ENCODE measurements at regions not wholly inside any gene's neighbourhood (a gene's known extent, or its start where the extent isn't known, plus 50 kb on each side); places are given as distances from the start of the nearest gene placed in this dataset.

DNA sequence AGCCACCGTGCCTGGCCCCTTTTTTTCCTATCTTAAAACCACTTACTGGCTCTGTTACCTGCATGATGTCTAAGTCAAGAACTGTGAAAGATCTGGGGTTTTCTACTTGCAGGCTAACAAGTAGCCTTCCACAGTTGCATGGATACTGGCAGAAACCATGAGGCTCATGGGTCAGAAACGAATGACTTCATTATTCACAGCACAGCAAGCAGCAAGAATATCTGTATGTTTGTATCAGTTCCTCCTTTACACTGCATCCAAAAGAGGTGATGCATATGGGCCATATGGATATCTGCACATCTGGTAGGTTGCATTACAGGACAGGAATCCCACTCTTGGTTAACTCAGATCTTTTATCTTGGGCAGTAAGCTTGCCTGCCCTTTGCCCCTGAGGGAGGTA is 154.9 kb upstream of the NUDT6 start:
- Histone ChIP-seq H3K27ac (no peak overlapping the region), H3K4me3 (no peak overlapping the region), H3K27me3 (no peaks in the 10 kb centered on the region), H3K4me1 (no peaks in the 10 kb centered on the region), H3K36me3 (ENCODE audit: low read depth, missing control alignments) (no peaks in the 10 kb centered on the region), H3K9me3 (no peaks in the 10 kb centered on the region)
- intact Hi-C loops (cut with DNase I; ENCODE audit: low total_unique reads): no loop called here
- WGBS, 2 donors: 94 to 95% methylated on average over 2 of the region's 2 CpGs
- TF ChIP-seq CTCF (IDR thresholded peaks at IDR 0.05): no peak
- no peak for TF ChIP-seq POLR2A (IDR thresholded peaks at IDR 0.05)
- DNase-seq: no peak

- DNase-seq: no peak
- WGBS, 2 donors: 88 to 92% methylated on average over 3 of the region's 3 CpGs
- intact Hi-C loops (cut with DNase I; ENCODE audit: low total_unique reads): no loop called here
- no peaks in the 10 kb centered on the region for H3K4me1 ChIP-seq
- TF ChIP-seq POLR2A (IDR thresholded peaks at IDR 0.05): no peak
- no peak for TF ChIP-seq CTCF (IDR thresholded peaks at IDR 0.05)
- no peak overlapping the region for H3K27ac ChIP-seq
- no peaks in the 10 kb centered on the region for H3K9me3 ChIP-seq
- H3K36me3 ChIP-seq (ENCODE audit: low read depth, missing control alignments): no peaks in the 10 kb centered on the region
- H3K4me3 ChIP-seq: no peak overlapping the region
- no peaks in the 10 kb centered on the region for H3K27me3 ChIP-seq
These were observed 159.6 kb upstream of the NUDT6 start for GRCh38 chr4:123081971-123082370.

DNA sequence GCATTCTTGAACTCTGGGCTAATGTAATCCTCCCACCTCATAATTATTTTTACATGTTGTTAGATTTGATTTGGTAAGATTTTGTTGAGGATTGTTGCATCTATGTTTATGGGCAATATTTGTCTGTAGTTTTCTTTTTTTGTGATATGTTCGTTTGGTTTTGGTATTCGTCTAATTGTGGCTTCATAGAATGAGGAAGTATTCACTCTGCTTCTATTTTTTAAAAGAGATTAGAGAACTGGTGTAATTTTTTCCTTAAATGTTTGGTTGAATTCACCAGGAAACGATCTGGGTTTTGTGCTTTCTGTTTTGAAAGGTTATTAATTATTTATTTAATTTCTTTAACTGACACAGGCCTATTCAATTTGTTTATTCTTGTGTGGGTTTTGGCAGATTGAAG is 161.2 kb upstream of the NUDT6 start:
- TF ChIP-seq POLR2A (IDR thresholded peaks at IDR 0.05): no peak
- TF ChIP-seq CTCF (IDR thresholded peaks at IDR 0.05): no peak
- H3K27ac ChIP-seq: no peak overlapping the region
- H3K4me1 ChIP-seq: no peaks in the 10 kb centered on the region
- H3K36me3 ChIP-seq (ENCODE audit: low read depth, missing control alignments): no peaks in the 10 kb centered on the region
- H3K4me3 ChIP-seq: no peak overlapping the region
- no peaks in the 10 kb centered on the region for H3K9me3 ChIP-seq
- no peak for DNase-seq
- intact Hi-C loops (cut with DNase I; ENCODE audit: low total_unique reads): no loop called here
- 77 to 79% methylated on average over 3 of the region's 3 CpGs for WGBS, 2 donors
- H3K27me3 ChIP-seq: no peaks in the 10 kb centered on the region

DNA sequence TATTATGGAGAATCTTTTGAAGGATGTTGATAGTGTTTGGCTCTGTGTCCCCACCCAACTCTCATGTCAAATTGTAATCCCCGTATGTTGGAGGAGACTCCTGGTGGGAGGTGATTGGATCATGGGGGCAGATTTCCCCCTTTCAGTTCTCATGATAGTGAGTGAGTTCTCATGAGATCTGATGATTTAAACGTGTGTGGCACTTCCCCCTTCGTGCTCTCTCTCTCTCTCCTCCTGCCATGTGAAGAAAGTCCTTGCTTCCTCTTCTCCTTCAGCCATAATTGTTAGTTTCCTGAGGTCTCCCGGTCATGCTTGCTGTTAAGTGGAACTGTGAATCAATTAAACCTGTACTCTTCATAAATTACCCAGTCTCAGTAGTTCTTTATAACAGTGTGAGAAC is 166.1 kb upstream of the NUDT6 start:
- WGBS, 2 donors: 53 to 65% methylated on average over 4 of the region's 4 CpGs
- no peak for DNase-seq

More for the DNA sequence above, 166.1 kb upstream of the NUDT6 start:
- Histone ChIP-seq H3K4me3 (no peak overlapping the region), H3K27me3 (no peaks in the 10 kb centered on the region), H3K9me3 (no peaks in the 10 kb centered on the region), H3K27ac (no peak overlapping the region), H3K4me1 (no peaks in the 10 kb centered on the region), H3K36me3 (ENCODE audit: low read depth, missing control alignments) (no peaks in the 10 kb centered on the region)
- intact Hi-C loops (cut with DNase I; ENCODE audit: low total_unique reads): no loop called here
- TF ChIP-seq CTCF (IDR thresholded peaks at IDR 0.05): no peak
- TF ChIP-seq POLR2A (IDR thresholded peaks at IDR 0.05): no peak

All from testis (tissue), 2 donors.